PC-3 (cell line): ENCODE measurements at regions not wholly inside any gene's neighbourhood (a gene's known extent, or its start where the extent isn't known, plus 50 kb on each side); places are given as distances from the start of the nearest gene placed in this dataset.

Experiments
- ATAC-seq: fragments of 200-7000 bp; cut with Tn5 transposase; 2 replicates; pipeline ENCODE4 v1.9.1; 2020; ENCODE audit warnings: mild to moderate bottlenecking, moderate library complexity
- BruUV-seq: library from RNA; stranded (reverse); fragments of 400-500 nt; replicated peaks from 2 replicates; lab custom pipeline; 2021; lab: Mats Ljungman, UMichigan
- CTCF ChIA-PET: fragments of 300-600 bp; sonication (Branson Sonifier 250); formaldehyde crosslinking; loops from one replicate; lab custom pipeline; 2022; ENCODE audit warnings: antibody characterized with exemption; lab: Charles Lee
- POLR2A ChIA-PET: fragments of 300-600 bp; sonication (Branson Sonifier 250); formaldehyde crosslinking; loops from one replicate; lab custom pipeline; 2022; ENCODE audit warnings: antibody characterized with exemption; ENCODE audit not compliant: unreplicated experiment; lab: Charles Lee
- DNase-seq: peaks from one replicate; pipeline ENCODE4 v3.0.0-alpha.2; 2015
- H2AFZ ChIP-seq: fragments of 300-600 bp; sonication (generic); 2 replicates; pipeline ENCODE4 v1.6.0; 2016; ENCODE audit warnings: antibody characterized with exemption, low read length
- H3F3A ChIP-seq: fragments of 300-600 bp; sonication (generic); one replicate; pipeline ENCODE4 v1.6.0; 2017; ENCODE audit warnings: antibody characterized with exemption, low read length, control low read depth, mild to moderate bottlenecking; ENCODE audit not compliant: unreplicated experiment
- H3K27ac ChIP-seq: fragments of 300-600 bp; sonication (generic); 2 replicates; pipeline ENCODE4 v1.5.1; 2016; ENCODE audit warnings: mild to moderate bottlenecking, low read length
- H3K27me3 ChIP-seq: fragments of 300-600 bp; sonication (generic); 2 replicates; pipeline ENCODE4 v1.6.1; 2016; ENCODE audit warnings: low read length, mixed read lengths
- H3K36me3 ChIP-seq: fragments of 300-600 bp; sonication (generic); 2 replicates; pipeline ENCODE4 v1.6.1; 2016; ENCODE audit warnings: low read depth, mixed run types, low read length, mixed read lengths
- H3K4me1 ChIP-seq: fragments of 300-600 bp; sonication (generic); 2 replicates; pipeline ENCODE4 v1.5.1; 2016; ENCODE audit warnings: low read length; ENCODE audit not compliant: insufficient read depth
- H3K4me2 ChIP-seq: fragments of 300-600 bp; sonication (generic); 2 replicates; pipeline ENCODE4 v1.6.0; 2016; ENCODE audit warnings: low read length
- H3K4me3 ChIP-seq: fragments of 300-600 bp; sonication (generic); 2 replicates; pipeline ENCODE4 v1.5.1; 2016; ENCODE audit warnings: mild to moderate bottlenecking, low read length, mixed read lengths
- H3K79me2 ChIP-seq: fragments of 300-600 bp; sonication (generic); 2 replicates; pipeline ENCODE4 v1.6.1; 2017; ENCODE audit warnings: low read length, mixed read lengths
- H3K9ac ChIP-seq: fragments of 300-600 bp; sonication (generic); 2 replicates; pipeline ENCODE4 v1.6.0; 2016; ENCODE audit warnings: mild to moderate bottlenecking, low read length
- H3K9me2 ChIP-seq: fragments of 300-600 bp; sonication (generic); replicated peaks from 2 replicates; pipeline ENCODE4 v1.6.1; 2016; ENCODE audit warnings: mixed run types, low read length, mixed read lengths
- H3K9me3 ChIP-seq: fragments of 300-600 bp; sonication (generic); 2 replicates; pipeline ENCODE4 v1.6.1; 2016; ENCODE audit warnings: low read length, mixed read lengths
- H4K20me1 ChIP-seq: fragments of 300-600 bp; sonication (generic); 2 replicates; pipeline ENCODE4 v1.6.1; 2016; ENCODE audit warnings: low read length, mixed read lengths
- CTCF ChIP-seq: fragments of 300-600 bp; sonication (generic); conservative IDR thresholded peaks from 2 replicates; pipeline ENCODE4 v1.5.1; 2017; ENCODE audit warnings: antibody characterized with exemption, low read depth, mild to moderate bottlenecking, low read length
- EZH2 ChIP-seq: fragments of 300-600 bp; sonication (generic); IDR thresholded peaks from one replicate; pipeline ENCODE4 v1.6.1; 2017; ENCODE audit warnings: antibody characterized with exemption, mild to moderate bottlenecking, low read length; ENCODE audit not compliant: unreplicated experiment
- EZH2phosphoT487 ChIP-seq: fragments of 300-600 bp; sonication (generic); IDR thresholded peaks from 2 replicates; pipeline ENCODE4 v1.6.1; 2018; ENCODE audit warnings: mild to moderate bottlenecking, antibody characterized with exemption, low read length, borderline replicate concordance
- intact Hi-C: fragments of 100-400 bp; cut with micrococcal nuclease; formaldehyde crosslinking; loops from 2 replicates; pipeline ENCODE4 v1.9.0; 2023

GRCh38 chr2:53512071-53512826 is 255.4 kb upstream of the CHAC2 start:
- CTCF ChIA-PET: no interaction called here
- peak; percentile 93 for DNase-seq
- no peaks in the 10 kb centered on the region for H3K36me3 ChIP-seq
- POLR2A ChIA-PET: interaction anchor here (0.7 kb wide), 1 partner anchor 1159 kb away, joined by 3 read pairs; no protein-coding TSS in a partner anchor
- peak; percentile 88 for ATAC-seq
- no peak for TF ChIP-seq EZH2
- TF ChIP-seq EZH2phosphoT487: no peak
- no peak for TF ChIP-seq CTCF
- peak overlapping the region; percentile 66 for H3K4me2 ChIP-seq
- intact Hi-C loops: no loop called here
- H3K4me1 ChIP-seq: peaks cover 38% of the 10 kb centered on the region
- no peaks in the 10 kb centered on the region for H3K79me2 ChIP-seq
- H3K9me3 ChIP-seq: no peaks in the 10 kb centered on the region
- no peaks in the 10 kb centered on the region for H3K27me3 ChIP-seq
- peak overlapping the region; percentile 47 for H2AFZ ChIP-seq
- H3K9me2 ChIP-seq: no peaks in the 10 kb centered on the region
- peaks cover 11% of the 10 kb centered on the region for H3F3A ChIP-seq
- H3K27ac ChIP-seq: peak overlapping the region; percentile 90
- BruUV-seq: no TSS peak
- H4K20me1 ChIP-seq: no peaks in the 10 kb centered on the region
- H3K9ac ChIP-seq: peak overlapping the region; percentile 29
- peak overlapping the region; percentile 34 for H3K4me3 ChIP-seq

GRCh38 chr2:53511549-53511948 is 256.1 kb upstream of the CHAC2 start:
- Histone ChIP-seq H3K27me3 (no peaks in the 10 kb centered on the region), H3K27ac (peak overlapping the region; percentile 90), H3K79me2 (no peaks in the 10 kb centered on the region), H3K9ac (peak overlapping the region; percentile 27), H3K36me3 (no peaks in the 10 kb centered on the region), H2AFZ (peak overlapping the region; percentile 19; the same call in 1 of the 2 replicates), H3K4me1 (peaks cover 43% of the 10 kb centered on the region), H3K4me3 (no peak overlapping the region), H3F3A (peaks cover 11% of the 10 kb centered on the region), H3K9me2 (no peaks in the 10 kb centered on the region), H3K4me2 (peak overlapping the region; percentile 40), H3K9me3 (no peaks in the 10 kb centered on the region), H4K20me1 (no peaks in the 10 kb centered on the region)
- DNase-seq (peak; percentile 44), ATAC-seq (peak; percentile 6; the same call in 1 of the 2 replicates)
- CTCF ChIA-PET: no interaction called here
- intact Hi-C loops: no loop called here
- POLR2A ChIA-PET: no interaction called here
- no peak for TF ChIP-seq EZH2
- peak; percentile 24; the same call in 1 of the 2 replicates for TF ChIP-seq CTCF
- no TSS peak for BruUV-seq

DNA sequence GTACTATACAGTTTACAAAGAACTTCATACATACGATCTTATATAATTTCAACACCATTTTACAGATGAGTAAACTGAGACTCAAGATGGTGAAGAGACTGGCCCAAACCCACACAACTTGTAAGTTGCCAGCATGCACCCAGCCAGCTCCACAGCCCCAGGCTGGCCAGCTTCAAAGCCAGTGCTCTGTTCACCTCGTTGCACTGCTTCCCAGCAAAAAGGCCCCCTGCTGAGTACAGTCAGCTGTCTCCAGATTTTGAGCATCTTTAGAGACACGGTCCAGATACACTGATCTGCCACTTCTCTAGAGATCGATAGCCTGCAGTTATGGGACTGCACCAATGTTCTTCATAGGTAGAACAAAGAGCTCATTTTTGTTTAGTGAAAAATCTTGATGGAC is 257.2 kb upstream of the CHAC2 start:
- Histone ChIP-seq H3K4me1 (peaks cover 47% of the 10 kb centered on the region), H3K79me2 (no peaks in the 10 kb centered on the region), H3F3A (peaks cover 11% of the 10 kb centered on the region), H3K27me3 (no peaks in the 10 kb centered on the region), H3K4me3 (no peak overlapping the region), H2AFZ (no peak overlapping the region), H3K36me3 (no peaks in the 10 kb centered on the region), H3K9me2 (no peaks in the 10 kb centered on the region), H4K20me1 (no peaks in the 10 kb centered on the region), H3K4me2 (no peak overlapping the region), H3K9ac (no peak overlapping the region), H3K27ac (no peak overlapping the region), H3K9me3 (no peaks in the 10 kb centered on the region)
- ChIA-PET POLR2A (no interaction called here), CTCF (interaction anchor here (0.6 kb wide), 1 partner anchor 323 kb away, joined by 3 read pairs; no protein-coding TSS in a partner anchor)
- TF ChIP-seq CTCF: no peak
- ATAC-seq (no peak), DNase-seq (no peak)
- intact Hi-C loops: no loop called here
- no TSS peak for BruUV-seq
